GM19238 (cell line): ENCODE measurements at regions not wholly inside any gene's neighbourhood (a gene's known extent, or its start where the extent isn't known, plus 50 kb on each side); places are given as distances from the start of the nearest gene placed in this dataset.

ENCODE experiments used
- DNase-seq: peaks from one replicate; pipeline ENCODE4 v3.0.0; 2011; ENCODE audit warnings: low spot score; ENCODE audit not compliant: insufficient read length

DNA sequence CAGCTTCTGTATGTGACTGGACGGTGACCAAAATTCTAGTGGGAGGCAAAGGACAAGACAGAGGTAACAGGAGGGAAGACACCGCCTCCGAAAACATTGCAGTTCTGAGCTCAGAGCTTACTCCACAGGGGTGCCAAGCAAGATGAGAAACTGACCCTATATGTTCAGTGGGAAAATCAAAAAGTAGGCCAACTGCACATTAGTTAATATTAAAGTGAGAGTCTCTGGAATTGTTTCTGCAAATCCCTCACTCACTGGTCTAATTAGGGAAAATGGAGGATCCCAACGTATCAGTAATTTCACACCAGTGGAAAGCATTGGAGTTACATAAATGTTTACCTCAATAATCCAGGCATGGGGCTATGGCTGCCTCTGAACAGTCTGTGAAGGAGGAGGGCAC lies 313.3 kb upstream of the KCNH8 start:
- no peak for DNase-seq

GRCh38 chr3:18830087-18830486 lies 318.2 kb upstream of the KCNH8 start:
- no peak for DNase-seq

GRCh38 chr3:18828637-18829036 lies 319.7 kb upstream of the KCNH8 start:
- DNase-seq = no peak

- DNase-seq = no peak
Observed at GRCh38 chr3:18827664-18828063, 320.6 kb upstream of the KCNH8 start.

- no peak for DNase-seq
Observed at GRCh38 chr3:18825665-18826064, 322.6 kb upstream of the KCNH8 start.

GRCh38 chr3:18813300-18813699 lies 335.0 kb upstream of the KCNH8 start:
- DNase-seq = no peak

DNA sequence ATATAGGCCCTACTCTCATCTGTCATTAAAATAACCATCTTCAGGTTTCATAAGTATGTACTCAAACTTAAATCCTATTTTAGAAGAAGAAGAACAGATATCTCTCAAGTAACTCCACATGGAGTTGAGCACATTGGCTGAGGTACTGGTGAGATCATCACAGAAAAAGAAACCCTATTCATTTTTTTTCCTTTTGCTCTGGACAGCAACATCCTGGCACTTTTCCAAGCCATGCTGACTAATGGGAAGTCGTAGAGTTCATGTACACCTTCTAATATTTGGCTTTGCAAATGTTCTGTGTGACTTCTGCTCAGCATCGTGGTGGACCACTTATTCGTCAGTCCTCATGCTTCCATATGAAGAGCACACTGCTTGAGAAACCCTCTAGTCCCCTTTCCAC lies 336.0 kb upstream of the KCNH8 start:
- DNase-seq = no peak

DNA sequence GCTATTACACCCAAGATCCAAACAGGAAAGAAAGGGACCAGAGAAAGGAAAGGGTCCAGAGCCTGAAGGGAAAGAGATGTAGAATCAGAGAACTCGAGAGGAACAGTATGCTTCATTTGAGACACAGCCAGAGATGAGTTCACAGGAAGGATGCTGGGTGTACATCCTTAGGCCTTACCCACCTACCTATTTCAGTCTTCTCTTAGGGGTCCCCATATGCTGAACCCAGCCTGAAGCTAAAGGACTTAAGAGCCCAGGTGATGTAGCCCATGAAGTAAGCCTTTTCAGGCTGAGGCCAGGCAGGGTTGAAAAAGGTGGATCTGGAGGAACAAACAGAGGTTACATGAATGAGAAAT lies 338.0 kb upstream of the KCNH8 start:
- no peak for DNase-seq

DNA sequence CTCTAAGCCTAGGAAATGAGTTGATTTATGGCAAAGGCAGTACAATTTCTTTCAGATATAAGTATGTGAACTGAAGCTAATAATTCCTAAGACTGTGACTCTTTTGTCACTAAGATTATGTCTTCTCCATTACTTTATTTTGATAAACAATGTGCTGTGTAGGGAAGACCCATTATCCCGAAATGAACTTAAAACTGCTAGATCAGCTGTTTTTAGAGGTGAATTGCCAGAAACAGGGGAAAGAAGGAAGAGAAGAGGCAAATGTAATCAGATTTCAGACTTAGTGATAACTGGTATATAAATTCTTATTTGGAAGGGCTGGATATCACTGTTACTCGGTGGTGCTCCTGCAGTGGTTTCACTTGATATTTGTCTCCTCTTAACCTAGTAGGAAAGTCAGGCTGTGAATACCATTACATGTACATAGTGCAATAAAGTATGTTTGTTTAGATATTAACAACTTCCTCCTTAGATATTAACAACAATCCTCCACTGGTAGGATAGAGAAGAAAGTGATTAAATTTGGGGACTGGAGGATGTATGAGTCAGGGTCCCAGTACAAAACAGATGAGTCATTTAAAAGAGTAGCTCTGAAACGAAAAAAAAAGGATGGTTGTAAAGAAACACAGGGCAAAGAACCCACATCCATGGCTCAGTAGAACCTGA lies 338.5 kb upstream of the KCNH8 start:
- DNase-seq = no peak

GRCh38 chr3:18808429-18808828 lies 339.9 kb upstream of the KCNH8 start:
- no peak for DNase-seq

- no peak for DNase-seq
Observed at GRCh38 chr3:18807593-18807992, 340.7 kb upstream of the KCNH8 start.

GRCh38 chr3:18806633-18807032 lies 341.7 kb upstream of the KCNH8 start:
- no peak for DNase-seq

- DNase-seq = no peak
Observed at GRCh38 chr3:18797378-18797777, 350.9 kb upstream of the KCNH8 start.

- DNase-seq = no peak
Observed at GRCh38 chr3:18795078-18795477, 353.2 kb upstream of the KCNH8 start.

GRCh38 chr3:18791752-18792151 lies 356.6 kb upstream of the KCNH8 start:
- no peak for DNase-seq

GRCh38 chr3:18791182-18791581 lies 357.1 kb upstream of the KCNH8 start:
- DNase-seq = no peak

GRCh38 chr3:18790384-18790783 lies 357.9 kb upstream of the KCNH8 start:
- DNase-seq = no peak

- no peak for DNase-seq
Observed at GRCh38 chr3:18789734-18790133, 358.6 kb upstream of the KCNH8 start.

DNA sequence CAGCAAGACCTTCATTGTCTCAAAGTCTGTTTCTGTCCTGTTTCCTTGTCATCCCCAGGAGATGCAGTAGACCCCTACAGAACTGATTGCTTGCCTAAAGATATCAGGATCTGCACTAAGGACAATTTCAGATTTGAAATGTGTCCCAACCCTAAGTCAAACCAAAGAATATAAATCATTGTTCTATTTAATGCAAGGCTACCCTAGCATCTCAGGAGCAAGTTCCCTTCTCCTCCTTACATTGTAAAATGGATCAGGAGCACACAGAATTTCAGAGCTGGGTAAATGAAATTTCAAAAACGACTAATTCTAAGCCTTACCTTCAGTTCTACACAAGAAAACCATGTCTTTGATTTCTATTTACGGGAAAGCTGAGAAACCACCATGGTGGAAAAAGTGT lies 360.9 kb upstream of the KCNH8 start:
- DNase-seq = no peak

- no peak for DNase-seq
Observed at GRCh38 chr3:18786650-18787323, 361.5 kb upstream of the KCNH8 start.

DNA sequence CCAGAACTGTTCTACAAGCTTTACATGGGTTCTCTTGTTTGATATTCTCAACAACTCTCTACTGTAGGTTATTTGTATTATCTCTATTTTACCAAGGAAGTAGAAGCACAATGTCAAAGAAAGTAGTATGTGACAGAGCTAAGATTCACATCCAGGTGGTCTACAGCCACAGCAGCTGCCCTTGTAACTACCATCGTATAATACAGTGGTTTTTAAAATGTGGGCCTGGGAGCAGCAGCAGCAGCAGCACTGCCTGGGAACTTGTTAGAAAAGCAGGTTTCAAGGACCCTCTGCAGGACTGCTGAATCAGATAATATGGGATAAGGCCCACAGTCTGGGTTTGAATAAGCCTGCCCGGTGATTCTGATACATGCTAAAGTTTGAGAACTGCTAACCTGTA lies 357.1 kb upstream of the SATB1 start:
- no peak for DNase-seq

DNA sequence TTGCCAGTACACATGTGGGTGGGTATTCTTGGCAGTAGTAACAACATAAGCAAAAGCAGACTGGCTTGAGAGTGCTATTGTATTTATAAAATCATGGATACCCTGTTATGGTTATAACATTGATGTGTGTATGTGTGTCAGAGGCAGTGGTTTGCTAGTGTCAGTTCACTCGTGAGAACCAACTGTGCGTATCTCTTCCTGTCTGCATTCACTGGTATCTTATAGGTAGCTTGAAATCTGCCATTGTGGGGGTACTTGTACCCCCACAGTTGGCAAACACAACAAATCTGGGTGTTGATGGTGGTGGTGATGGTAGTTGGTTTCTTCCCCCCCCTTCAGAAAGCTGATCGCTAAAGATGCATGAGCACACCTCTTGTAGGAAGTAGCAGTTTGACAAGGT lies 355.8 kb upstream of the SATB1 start:
- no peak for DNase-seq

GRCh38 chr3:18779704-18780103 lies 354.6 kb upstream of the SATB1 start:
- no peak for DNase-seq
